Endothelial cell of umbilical vein (primary cell): ENCODE measurements at regions not wholly inside any gene's neighbourhood (a gene's known extent, or its start where the extent isn't known, plus 50 kb on each side); places are given as distances from the start of the nearest gene placed in this dataset.

Experiments
- CTCF ChIP-seq, 2 donors: IDR thresholded peaks; 1 replicate in 1 of 2; 2 replicates in 1 of 2; pipeline ENCODE4 v1.5.1; 2011; ENCODE audit warnings: low read length in 2 of 2, mild to moderate bottlenecking in 2 of 2, moderate library complexity in 2 of 2, control low read depth in 1 of 2, inconsistent platforms in 1 of 2, low read depth in 1 of 2; ENCODE audit not compliant: insufficient read depth in 1 of 2; ENCODE audit errors: extremely low read depth in 1 of 2
- EZH2 ChIP-seq: IDR thresholded peaks from 2 replicates; pipeline ENCODE4 v1.6.1; 2012; ENCODE audit warnings: borderline replicate concordance, low read depth, mild to moderate bottlenecking, moderate library complexity, low read length, inconsistent platforms; ENCODE audit not compliant: severe bottlenecking
- JUN ChIP-seq: IDR thresholded peaks from 2 replicates; pipeline ENCODE4 v1.6.1; 2011; ENCODE audit warnings: borderline replicate concordance, low read depth; ENCODE audit not compliant: insufficient read length, insufficient read depth
- MAX ChIP-seq: IDR thresholded peaks from 2 replicates; pipeline ENCODE4 v1.6.1; 2011; ENCODE audit not compliant: insufficient read depth, insufficient read length
- MYC ChIP-seq: IDR thresholded peaks from one replicate; pipeline ENCODE4 v1.6.1; 2011; ENCODE audit warnings: mild to moderate bottlenecking, low read depth, low read length
- POLR2A ChIP-seq: IDR thresholded peaks from 2 replicates; pipeline ENCODE4 v1.6.1; 2012; ENCODE audit warnings: low read depth, mild to moderate bottlenecking, control low read depth, low read length
- POLR2AphosphoS5 ChIP-seq: IDR thresholded peaks from 2 replicates; pipeline ENCODE4 v1.6.1; 2012; ENCODE audit warnings: low read depth, mild to moderate bottlenecking, control low read depth, low read length, moderate library complexity; ENCODE audit not compliant: insufficient read depth

GRCh38 chr19:31706691-31707620 lies 357.7 kb upstream of the TSHZ3 start:
- TF ChIP-seq CTCF (IDR thresholded peaks at IDR 0.05; ENCODE audit: extremely low read depth in 1 of 2, insufficient read depth in 1 of 2, low read depth in 1 of 2, low read length in 2 of 2) = no peak
- TF ChIP-seq POLR2A = no peak
- no peak for TF ChIP-seq EZH2
- TF ChIP-seq POLR2AphosphoS5 = no peak
- TF ChIP-seq MYC = no peak
- TF ChIP-seq JUN = no peak
- no peak for TF ChIP-seq MAX
